ENCODE measurements at regions not wholly inside any gene's neighbourhood (a gene's known extent, or its start where the extent isn't known, plus 50 kb on each side); places are given as distances from the start of the nearest gene placed in this dataset.

DNA sequence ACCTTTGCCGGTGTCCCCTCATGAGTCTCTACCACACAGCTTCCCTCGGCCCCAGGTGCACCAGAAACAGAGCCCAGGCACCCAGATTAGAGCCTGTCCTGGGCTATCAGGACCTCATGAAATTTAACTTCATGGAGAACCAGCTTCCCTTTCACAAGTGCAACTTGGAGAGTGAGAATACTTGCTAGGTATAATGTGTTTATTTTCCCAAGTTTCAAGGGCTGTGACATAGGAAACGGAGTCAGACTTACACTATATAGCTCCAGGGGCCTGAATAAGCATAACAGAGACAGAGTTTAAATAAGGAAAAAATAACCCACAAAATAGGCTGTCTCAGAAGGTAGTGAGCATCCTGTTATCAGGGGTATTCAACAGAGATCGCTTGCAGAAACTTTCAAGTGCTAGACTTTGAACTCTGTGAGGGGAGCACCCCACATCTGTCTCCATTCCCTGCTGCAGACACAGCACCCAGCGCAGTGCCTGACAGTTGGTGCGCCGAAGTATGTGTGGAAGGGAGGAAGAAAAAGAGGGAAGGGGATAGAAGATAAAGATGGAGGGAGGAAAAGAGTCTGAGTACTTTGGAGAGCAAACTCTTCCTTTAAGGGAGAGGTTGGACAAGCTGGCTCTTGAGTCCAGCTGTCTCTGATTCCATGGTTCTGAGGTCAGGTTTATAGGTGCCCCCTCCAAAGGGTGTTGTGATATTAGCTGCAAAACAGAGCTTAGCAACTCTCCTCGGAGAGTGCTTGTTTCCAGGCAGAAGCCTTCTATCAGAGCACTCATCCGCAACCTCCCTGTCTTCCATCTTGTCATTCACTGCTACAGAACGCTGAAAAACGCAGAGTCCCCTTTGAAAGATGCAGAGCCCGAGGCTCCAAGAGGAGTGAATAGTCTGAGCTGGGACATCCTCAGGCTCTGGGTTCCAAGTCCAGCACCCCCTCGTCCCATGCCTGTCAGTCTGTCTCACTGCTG, 84.8 kb downstream of the CPN2 start:
- H3K27ac ChIP-seq (ENCODE audit: low read depth in 1 of 2, low read length in 2 of 2): no peak overlapping the region
- DNase-seq: no peak
- no peaks in the 10 kb centered on the region for H3K36me3 Mint-ChIP-seq (ENCODE audit: low read depth)
- TF ChIP-seq, protein P1, sequence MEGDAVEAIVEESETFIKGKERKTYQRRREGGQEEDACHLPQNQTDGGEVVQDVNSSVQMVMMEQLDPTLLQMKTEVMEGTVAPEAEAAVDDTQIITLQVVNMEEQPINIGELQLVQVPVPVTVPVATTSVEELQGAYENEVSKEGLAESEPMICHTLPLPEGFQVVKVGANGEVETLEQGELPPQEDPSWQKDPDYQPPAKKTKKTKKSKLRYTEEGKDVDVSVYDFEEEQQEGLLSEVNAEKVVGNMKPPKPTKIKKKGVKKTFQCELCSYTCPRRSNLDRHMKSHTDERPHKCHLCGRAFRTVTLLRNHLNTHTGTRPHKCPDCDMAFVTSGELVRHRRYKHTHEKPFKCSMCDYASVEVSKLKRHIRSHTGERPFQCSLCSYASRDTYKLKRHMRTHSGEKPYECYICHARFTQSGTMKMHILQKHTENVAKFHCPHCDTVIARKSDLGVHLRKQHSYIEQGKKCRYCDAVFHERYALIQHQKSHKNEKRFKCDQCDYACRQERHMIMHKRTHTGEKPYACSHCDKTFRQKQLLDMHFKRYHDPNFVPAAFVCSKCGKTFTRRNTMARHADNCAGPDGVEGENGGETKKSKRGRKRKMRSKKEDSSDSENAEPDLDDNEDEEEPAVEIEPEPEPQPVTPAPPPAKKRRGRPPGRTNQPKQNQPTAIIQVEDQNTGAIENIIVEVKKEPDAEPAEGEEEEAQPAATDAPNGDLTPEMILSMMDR (IDR thresholded peaks at IDR 0.05): no peak
- H3K27me3 ChIP-seq (ENCODE audit: control insufficient read depth in 1 of 2, insufficient read depth in 2 of 2, low read length in 2 of 2): no peaks in the 10 kb centered on the region
- H3K4me1 Mint-ChIP-seq (ENCODE audit: low read depth): peaks cover 5% of the 10 kb centered on the region
- H3K4me1 ChIP-seq (ENCODE audit: insufficient read depth, low read length): peaks cover 7% of the 10 kb centered on the region
- H3K4me3 Mint-ChIP-seq: no peak overlapping the region
- H3K27me3 Mint-ChIP-seq: peaks cover 8% of the 10 kb centered on the region
- H3K9me3 ChIP-seq (ENCODE audit: control insufficient read depth in 1 of 2, insufficient read depth in 1 of 2, low read length in 2 of 2): no peaks in the 10 kb centered on the region
- no peaks in the 10 kb centered on the region for H3K9me3 Mint-ChIP-seq
- ChIA-PET CTCF (no interaction called here), POLR2A (no interaction called here)
- H3K4me3 ChIP-seq (ENCODE audit: low read length): no peak overlapping the region
- H3K36me3 ChIP-seq (ENCODE audit: insufficient read depth, low read length): no peaks in the 10 kb centered on the region
- no peak overlapping the region for H3K27ac Mint-ChIP-seq
- intact Hi-C loops (cut with DNase I, micrococcal nuclease): no loop called here
- no peak for ATAC-seq (ENCODE audit: poor library complexity)

DNA sequence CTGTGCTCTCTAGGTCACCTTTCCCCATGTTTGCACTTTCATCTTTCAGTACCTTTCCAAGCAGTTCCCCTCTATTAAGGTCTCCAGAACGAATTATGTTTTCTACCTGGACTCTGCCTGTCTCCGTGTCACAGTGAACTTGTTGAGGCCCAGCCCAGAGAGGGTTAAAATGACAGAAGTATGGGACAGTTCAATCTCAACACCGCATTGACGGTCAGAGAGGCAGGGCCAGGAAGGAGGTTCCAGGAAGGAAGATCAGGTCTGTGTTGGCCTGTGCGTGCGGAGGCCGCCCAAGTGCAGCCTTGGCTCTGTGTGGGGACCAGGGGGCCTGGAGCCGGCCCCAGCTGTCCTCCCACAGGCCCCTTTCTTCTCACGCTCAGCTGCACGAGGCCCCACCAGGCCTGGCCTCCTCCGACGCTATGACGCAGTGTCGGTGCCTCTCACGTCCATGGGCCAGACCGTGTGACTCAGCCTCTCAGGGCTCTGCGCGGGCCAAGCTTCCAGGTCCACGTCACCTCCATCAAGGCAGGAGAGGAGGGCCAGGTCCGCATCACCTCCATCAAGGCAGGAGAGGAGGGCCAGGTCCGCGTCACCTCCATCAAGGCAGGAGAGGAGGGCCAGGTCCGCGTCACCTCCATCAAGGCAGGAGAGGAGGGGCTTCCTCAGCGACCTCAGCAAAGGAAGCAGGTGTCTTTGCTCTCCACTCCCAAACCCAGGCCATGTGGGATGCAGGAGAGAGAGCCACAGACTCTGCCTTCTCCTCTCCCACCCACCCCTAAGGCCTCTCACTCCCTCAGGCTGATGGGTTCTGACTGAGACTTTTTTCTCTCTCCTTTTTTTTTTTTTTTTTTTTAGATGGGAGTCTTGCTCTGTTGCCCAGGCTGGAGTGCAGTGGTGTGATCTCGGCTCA, 83.1 kb downstream of the CPN2 start:
- TF ChIP-seq, protein P1 (IDR thresholded peaks at IDR 0.05): no peak
- peaks cover 7% of the 10 kb centered on the region for H3K4me1 ChIP-seq (ENCODE audit: insufficient read depth, low read length)
- H3K4me3 Mint-ChIP-seq: no peak overlapping the region
- no peak overlapping the region for H3K4me3 ChIP-seq (ENCODE audit: low read length)
- H3K36me3 Mint-ChIP-seq (ENCODE audit: low read depth): no peaks in the 10 kb centered on the region
- no peak overlapping the region for H3K27ac ChIP-seq (ENCODE audit: low read depth in 1 of 2, low read length in 2 of 2)
- intact Hi-C loops (cut with DNase I, micrococcal nuclease): no loop called here
- H3K27ac Mint-ChIP-seq: no peak overlapping the region
- DNase-seq (peak in 1 of 14 experiments; percentile 23), ATAC-seq (ENCODE audit: poor library complexity) (no peak)
- H3K4me1 Mint-ChIP-seq (ENCODE audit: low read depth): peaks cover 5% of the 10 kb centered on the region
- H3K27me3 Mint-ChIP-seq: peaks cover 14% of the 10 kb centered on the region
- no peaks in the 10 kb centered on the region for H3K9me3 Mint-ChIP-seq
- POLR2A ChIA-PET: no interaction called here
- no peaks in the 10 kb centered on the region for H3K27me3 ChIP-seq (ENCODE audit: control insufficient read depth in 1 of 2, insufficient read depth in 2 of 2, low read length in 2 of 2)
- H3K9me3 ChIP-seq (ENCODE audit: control insufficient read depth in 1 of 2, insufficient read depth in 1 of 2, low read length in 2 of 2): no peaks in the 10 kb centered on the region
- CTCF ChIA-PET: no interaction called here
- H3K36me3 ChIP-seq (ENCODE audit: insufficient read depth, low read length): no peaks in the 10 kb centered on the region

DNA sequence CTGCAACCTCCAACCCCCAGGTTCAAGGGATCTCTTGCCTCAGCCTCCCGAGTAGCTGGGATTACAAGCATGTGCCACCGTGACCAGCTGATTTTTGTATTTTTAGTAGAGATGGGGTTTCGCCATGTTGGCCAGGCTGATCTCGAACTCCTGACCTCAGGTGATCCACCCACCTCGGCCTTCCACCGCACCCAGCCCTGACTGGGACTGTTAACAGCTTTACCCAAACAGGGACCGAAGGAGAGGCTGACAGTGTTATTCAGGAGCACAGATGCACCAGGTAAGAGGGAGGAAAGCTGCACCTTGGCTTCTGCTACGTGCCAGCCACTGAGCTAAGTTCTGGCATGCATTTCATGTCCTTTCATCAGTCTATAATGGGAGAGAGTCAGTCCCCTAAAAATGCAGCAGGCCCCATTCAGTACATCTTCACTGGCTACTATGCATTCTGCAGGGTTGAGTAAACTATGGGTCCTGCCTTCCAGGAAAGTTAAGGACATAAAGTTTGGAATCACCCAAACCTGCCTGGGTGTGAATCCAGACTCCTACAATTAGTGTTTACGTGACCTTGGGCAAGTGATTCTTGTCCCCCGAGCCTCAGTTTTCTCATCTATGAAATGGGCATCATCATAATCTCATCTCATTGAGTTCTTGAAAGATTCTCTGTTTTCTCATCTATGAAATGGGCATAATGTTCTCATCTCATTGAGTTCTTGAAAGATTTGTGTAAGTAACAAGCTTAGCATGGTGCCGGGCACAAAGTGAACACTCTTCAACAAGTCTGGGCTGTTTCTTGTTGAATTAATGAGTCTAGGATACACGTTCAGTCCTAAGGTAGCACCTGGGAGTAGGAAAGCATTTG, 82.2 kb downstream of the CPN2 start:
- DNase-seq: peak in 1 of 14 experiments; percentile 15
- POLR2A ChIA-PET: no interaction called here

More for the DNA sequence above, 82.2 kb downstream of the CPN2 start:
- no peak overlapping the region for H3K27ac ChIP-seq (ENCODE audit: low read depth in 1 of 2, low read length in 2 of 2)
- TF ChIP-seq, protein P1 (IDR thresholded peaks at IDR 0.05): no peak
- no peak for ATAC-seq (ENCODE audit: poor library complexity)
- H3K9me3 ChIP-seq (ENCODE audit: control insufficient read depth in 1 of 2, insufficient read depth in 1 of 2, low read length in 2 of 2): no peaks in the 10 kb centered on the region
- no peaks in the 10 kb centered on the region for H3K36me3 Mint-ChIP-seq (ENCODE audit: low read depth)
- H3K4me1 ChIP-seq (ENCODE audit: insufficient read depth, low read length): peaks cover 7% of the 10 kb centered on the region
- H3K27me3 ChIP-seq (ENCODE audit: control insufficient read depth in 1 of 2, insufficient read depth in 2 of 2, low read length in 2 of 2): no peaks in the 10 kb centered on the region
- no peak overlapping the region for H3K27ac Mint-ChIP-seq
- intact Hi-C loops (cut with DNase I, micrococcal nuclease): no loop called here
- CTCF ChIA-PET: no interaction called here
- H3K36me3 ChIP-seq (ENCODE audit: insufficient read depth, low read length): no peaks in the 10 kb centered on the region
- H3K27me3 Mint-ChIP-seq: peaks cover 14% of the 10 kb centered on the region
- peaks cover 5% of the 10 kb centered on the region for H3K4me1 Mint-ChIP-seq (ENCODE audit: low read depth)
- no peak overlapping the region for H3K4me3 ChIP-seq (ENCODE audit: low read length)
- no peaks in the 10 kb centered on the region for H3K9me3 Mint-ChIP-seq
- H3K4me3 Mint-ChIP-seq: no peak overlapping the region
